ENCODE measurements at regions not wholly inside any gene's neighbourhood (a gene's known extent, or its start where the extent isn't known, plus 50 kb on each side); places are given as distances from the start of the nearest gene placed in this dataset.

DNA sequence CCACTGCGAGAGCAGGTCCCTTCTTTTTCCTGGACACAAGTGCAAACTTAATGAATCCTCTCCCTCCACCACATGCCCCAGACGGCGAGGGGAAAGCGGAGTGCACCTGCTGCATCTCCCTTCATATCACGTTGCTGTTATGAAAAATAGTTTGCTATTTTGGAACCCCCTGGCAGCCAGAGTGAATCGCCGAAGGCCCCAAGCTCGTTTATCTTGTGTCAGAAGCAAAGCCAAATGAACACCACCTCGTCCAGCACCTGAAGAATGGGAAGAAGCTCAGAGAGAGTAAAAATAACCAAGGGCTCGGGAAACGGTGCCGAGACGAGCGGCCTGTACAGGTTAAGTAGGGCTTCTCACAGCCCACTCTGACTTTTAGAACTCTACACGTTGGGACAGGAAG is 394.6 kb upstream of the RORA start:
- no peak for TF ChIP-seq POLR2A (IDR thresholded peaks at IDR 0.05)
- TF ChIP-seq, protein P1, sequence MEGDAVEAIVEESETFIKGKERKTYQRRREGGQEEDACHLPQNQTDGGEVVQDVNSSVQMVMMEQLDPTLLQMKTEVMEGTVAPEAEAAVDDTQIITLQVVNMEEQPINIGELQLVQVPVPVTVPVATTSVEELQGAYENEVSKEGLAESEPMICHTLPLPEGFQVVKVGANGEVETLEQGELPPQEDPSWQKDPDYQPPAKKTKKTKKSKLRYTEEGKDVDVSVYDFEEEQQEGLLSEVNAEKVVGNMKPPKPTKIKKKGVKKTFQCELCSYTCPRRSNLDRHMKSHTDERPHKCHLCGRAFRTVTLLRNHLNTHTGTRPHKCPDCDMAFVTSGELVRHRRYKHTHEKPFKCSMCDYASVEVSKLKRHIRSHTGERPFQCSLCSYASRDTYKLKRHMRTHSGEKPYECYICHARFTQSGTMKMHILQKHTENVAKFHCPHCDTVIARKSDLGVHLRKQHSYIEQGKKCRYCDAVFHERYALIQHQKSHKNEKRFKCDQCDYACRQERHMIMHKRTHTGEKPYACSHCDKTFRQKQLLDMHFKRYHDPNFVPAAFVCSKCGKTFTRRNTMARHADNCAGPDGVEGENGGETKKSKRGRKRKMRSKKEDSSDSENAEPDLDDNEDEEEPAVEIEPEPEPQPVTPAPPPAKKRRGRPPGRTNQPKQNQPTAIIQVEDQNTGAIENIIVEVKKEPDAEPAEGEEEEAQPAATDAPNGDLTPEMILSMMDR (IDR thresholded peaks at IDR 0.05), result no peak

Data from uterus (tissue), 2 donors.